Activated CD4-positive, alpha-beta memory T cell treated with anti-CD3 and anti-CD28 coated beads, Interleukin-2, amount 10 ng/mL, durations not matched to agents 7 days and 5 days (primary cell): ENCODE measurements at regions not wholly inside any gene's neighbourhood (a gene's known extent, or its start where the extent isn't known, plus 50 kb on each side); places are given as distances from the start of the nearest gene placed in this dataset.

ENCODE experiments used
- CTCF ChIA-PET: fragments of 350-600 bp; sonication (Branson Sonifier 250); formaldehyde crosslinking; loops from one replicate; lab custom pipeline; 2021; ENCODE audit warnings: antibody characterized with exemption, inconsistent platforms; lab: Charles Lee
- POLR2A ChIA-PET: fragments of 350-600 bp; sonication (Branson Sonifier 250); formaldehyde crosslinking; loops from one replicate; lab custom pipeline; 2021; ENCODE audit warnings: antibody characterized with exemption; lab: Charles Lee
- DNase-seq: peaks from one replicate; pipeline ENCODE4 v3.0.0-alpha.2; 2020
- H3K27ac Mint-ChIP-seq: one replicate; pipeline ENCODE4 v1.8.0; 2021; ENCODE audit warnings: mild to moderate bottlenecking, mixed read lengths
- H3K27me3 Mint-ChIP-seq: one replicate; pipeline ENCODE4 v1.8.0; 2021; ENCODE audit warnings: mixed read lengths
- H3K36me3 Mint-ChIP-seq: one replicate; pipeline ENCODE4 v1.8.0; 2021; ENCODE audit warnings: low read depth, mixed read lengths
- H3K4me1 Mint-ChIP-seq: one replicate; pipeline ENCODE4 v1.8.0; 2021; ENCODE audit warnings: mixed read lengths
- H3K4me3 Mint-ChIP-seq: one replicate; pipeline ENCODE4 v1.8.0; 2021; ENCODE audit warnings: mild to moderate bottlenecking, mixed read lengths
- H3K9me3 Mint-ChIP-seq: one replicate; pipeline ENCODE4 v1.8.0; 2021; ENCODE audit warnings: mixed read lengths

DNA sequence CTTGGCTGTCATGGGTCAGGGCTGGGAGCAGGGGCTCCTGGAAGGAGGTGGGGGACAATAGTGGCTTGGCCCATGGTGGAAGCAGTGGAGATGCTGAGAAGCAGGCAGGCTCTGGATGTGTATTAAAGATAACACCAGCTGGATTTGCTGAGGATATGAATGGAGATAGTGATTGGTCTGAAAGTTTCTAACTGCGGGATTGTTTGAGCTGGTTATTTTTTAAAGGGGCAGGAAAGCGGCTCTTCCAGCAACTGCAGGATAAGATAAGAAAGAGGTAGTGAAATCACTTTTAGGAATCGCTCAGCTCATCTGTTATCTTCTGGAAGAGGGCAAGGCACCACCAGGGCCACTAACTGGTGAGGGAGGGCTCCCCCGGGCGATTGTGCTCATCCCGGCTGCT lies 125.5 kb downstream of the TENT4A start:
- CTCF ChIA-PET, result interaction anchor here (2.1 kb wide), 1 partner anchor 18 kb away, joined by 6 read pairs; no protein-coding TSS in a partner anchor
- no peak overlapping the region for H3K4me3 Mint-ChIP-seq
- no peak for DNase-seq
- H3K36me3 Mint-ChIP-seq, result peaks cover 3% of the 10 kb centered on the region
- POLR2A ChIA-PET, result no interaction called here
- no peaks in the 10 kb centered on the region for H3K9me3 Mint-ChIP-seq
- H3K27ac Mint-ChIP-seq, result no peak overlapping the region
- peaks cover 12% of the 10 kb centered on the region for H3K4me1 Mint-ChIP-seq
- peaks cover 17% of the 10 kb centered on the region for H3K27me3 Mint-ChIP-seq

GRCh38 chr5:6840136-6840793 lies 127.0 kb downstream of the TENT4A start:
- no peak for DNase-seq
- no peaks in the 10 kb centered on the region for H3K36me3 Mint-ChIP-seq
- H3K27me3 Mint-ChIP-seq, result peaks cover 21% of the 10 kb centered on the region
- no peak overlapping the region for H3K27ac Mint-ChIP-seq
- no peak overlapping the region for H3K4me3 Mint-ChIP-seq
- H3K4me1 Mint-ChIP-seq, result peaks cover 3% of the 10 kb centered on the region
- CTCF ChIA-PET, result no interaction called here
- H3K9me3 Mint-ChIP-seq, result no peaks in the 10 kb centered on the region
- POLR2A ChIA-PET, result no interaction called here

GRCh38 chr5:6843335-6843734 lies 130.1 kb downstream of the TENT4A start:
- CTCF ChIA-PET, result no interaction called here
- H3K9me3 Mint-ChIP-seq, result no peaks in the 10 kb centered on the region
- POLR2A ChIA-PET, result no interaction called here
- H3K4me3 Mint-ChIP-seq, result no peak overlapping the region
- peaks cover 25% of the 10 kb centered on the region for H3K27me3 Mint-ChIP-seq
- no peak overlapping the region for H3K27ac Mint-ChIP-seq
- DNase-seq, result no peak
- H3K4me1 Mint-ChIP-seq, result peaks cover 9% of the 10 kb centered on the region
- H3K36me3 Mint-ChIP-seq, result no peaks in the 10 kb centered on the region

GRCh38 chr5:6843821-6844220 lies 130.6 kb downstream of the TENT4A start:
- Mint-ChIP-seq H3K4me3 (no peak overlapping the region), H3K4me1 (peaks cover 14% of the 10 kb centered on the region), H3K36me3 (no peaks in the 10 kb centered on the region), H3K27me3 (peaks cover 21% of the 10 kb centered on the region), H3K9me3 (no peaks in the 10 kb centered on the region), H3K27ac (no peak overlapping the region)
- POLR2A ChIA-PET, result no interaction called here
- CTCF ChIA-PET, result no interaction called here
- DNase-seq, result no peak

DNA sequence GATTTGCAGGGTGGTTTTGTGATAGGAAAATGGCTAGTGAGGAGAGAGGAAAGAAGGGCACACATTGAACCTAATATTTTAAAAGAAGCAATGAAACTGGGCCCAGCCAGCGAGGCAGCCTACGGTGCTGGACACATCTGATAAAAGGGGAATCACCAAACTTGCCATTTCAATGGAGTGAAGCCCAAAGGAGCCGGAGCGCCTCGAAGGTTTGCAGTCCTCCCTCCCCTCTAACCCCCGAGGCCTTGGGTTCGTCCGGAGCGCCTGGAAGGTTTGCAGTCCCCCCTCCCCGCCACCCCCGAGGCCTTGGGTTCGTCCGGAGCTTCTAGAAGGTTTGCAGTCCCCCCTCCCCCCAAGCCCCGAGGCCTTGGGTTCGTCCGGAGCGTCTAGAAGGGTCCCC lies 132.6 kb downstream of the TENT4A start:
- Mint-ChIP-seq H3K4me1 (peaks cover 14% of the 10 kb centered on the region), H3K9me3 (no peaks in the 10 kb centered on the region), H3K4me3 (no peak overlapping the region), H3K36me3 (no peaks in the 10 kb centered on the region), H3K27ac (no peak overlapping the region), H3K27me3 (peaks cover 17% of the 10 kb centered on the region)
- DNase-seq, result no peak
- CTCF ChIA-PET, result no interaction called here
- POLR2A ChIA-PET, result no interaction called here

- Mint-ChIP-seq H3K4me1 (peaks cover 14% of the 10 kb centered on the region), H3K27me3 (peaks cover 13% of the 10 kb centered on the region), H3K36me3 (no peaks in the 10 kb centered on the region), H3K27ac (peak overlapping the region; percentile 49), H3K4me3 (no peak overlapping the region), H3K9me3 (peaks cover 14% of the 10 kb centered on the region)
- ChIA-PET POLR2A (no interaction called here), CTCF (no interaction called here)
- no peak for DNase-seq
Measured at GRCh38 chr5:6847870-6848269, 134.6 kb downstream of the TENT4A start.

DNA sequence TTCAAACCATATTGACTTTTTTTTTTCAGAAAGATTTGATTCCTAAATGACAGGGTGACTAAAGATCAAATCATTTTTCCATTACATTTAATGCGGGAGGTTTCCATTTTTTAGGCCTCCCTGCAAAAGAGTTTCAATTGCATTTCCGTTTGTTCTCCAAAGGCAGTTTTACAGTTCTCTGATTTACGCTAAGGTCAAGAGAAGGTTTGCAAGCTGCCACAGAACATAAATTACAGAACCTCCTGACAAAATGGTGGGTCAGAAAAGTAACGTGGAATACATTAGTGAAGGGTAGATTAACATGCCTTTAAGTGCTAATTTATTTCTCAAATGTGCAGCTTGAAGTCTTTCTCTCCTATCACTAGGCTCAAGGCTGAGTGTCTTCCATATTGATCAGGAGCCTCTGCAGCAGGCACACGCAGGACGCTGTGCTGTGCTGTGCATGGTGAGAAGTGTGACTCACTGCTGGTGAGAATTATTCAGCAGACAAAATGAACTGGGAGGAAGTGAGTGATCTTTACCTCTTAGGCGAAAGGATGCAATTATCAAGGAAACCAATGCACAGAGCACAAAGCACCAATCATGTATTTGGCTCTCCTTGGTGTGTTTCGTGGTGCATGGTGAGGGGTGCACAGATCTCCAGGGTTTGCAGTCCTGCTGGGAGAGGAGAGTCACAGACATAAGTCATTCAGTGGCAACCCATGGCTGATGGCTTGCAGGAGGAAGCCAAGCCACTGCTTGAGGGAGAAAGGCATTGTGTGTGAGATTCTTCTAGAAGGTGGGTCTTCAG lies 136.3 kb downstream of the TENT4A start:
- peaks cover 7% of the 10 kb centered on the region for H3K27me3 Mint-ChIP-seq
- no peak overlapping the region for H3K4me3 Mint-ChIP-seq
- H3K36me3 Mint-ChIP-seq, result peaks cover 3% of the 10 kb centered on the region
- no peak for DNase-seq
- H3K9me3 Mint-ChIP-seq, result peaks cover 17% of the 10 kb centered on the region
- peaks cover 14% of the 10 kb centered on the region for H3K4me1 Mint-ChIP-seq
- H3K27ac Mint-ChIP-seq, result no peak overlapping the region
- CTCF ChIA-PET, result no interaction called here
- POLR2A ChIA-PET, result interaction anchor here (0.7 kb wide), 1 partner anchor 30 kb away, joined by 3 read pairs; no protein-coding TSS in a partner anchor

- ChIA-PET POLR2A (no interaction called here), CTCF (no interaction called here)
- Mint-ChIP-seq H3K9me3 (peaks cover 17% of the 10 kb centered on the region), H3K36me3 (peaks cover 3% of the 10 kb centered on the region), H3K27ac (no peak overlapping the region), H3K4me3 (no peak overlapping the region), H3K27me3 (peaks cover 7% of the 10 kb centered on the region), H3K4me1 (peaks cover 14% of the 10 kb centered on the region)
- no peak for DNase-seq
Measured at GRCh38 chr5:6850106-6850432, 136.8 kb downstream of the TENT4A start.

DNA sequence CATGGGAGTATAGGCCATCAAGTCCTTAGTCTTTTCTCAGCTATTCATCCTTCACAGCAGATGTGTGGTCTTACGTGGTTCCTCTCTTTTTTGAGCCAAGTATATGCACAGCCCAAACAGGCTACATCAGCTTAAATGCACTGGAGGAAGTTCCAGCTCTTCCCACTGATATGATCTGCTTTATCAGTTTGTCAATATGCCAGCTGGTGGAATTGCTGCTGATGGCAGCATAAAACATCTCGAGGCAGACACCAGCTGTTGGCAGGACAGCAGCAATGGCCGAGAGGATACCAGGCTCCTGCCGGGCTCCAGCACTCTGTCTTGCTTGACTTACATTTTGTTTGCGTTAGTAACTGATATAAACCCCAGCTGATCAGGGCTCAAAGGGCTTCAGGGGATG lies 143.4 kb downstream of the TENT4A start:
- H3K4me3 Mint-ChIP-seq, result no peak overlapping the region
- no peaks in the 10 kb centered on the region for H3K27me3 Mint-ChIP-seq
- peaks cover 3% of the 10 kb centered on the region for H3K4me1 Mint-ChIP-seq
- peaks cover 16% of the 10 kb centered on the region for H3K9me3 Mint-ChIP-seq
- CTCF ChIA-PET, result no interaction called here
- H3K27ac Mint-ChIP-seq, result no peak overlapping the region
- H3K36me3 Mint-ChIP-seq, result peaks cover 3% of the 10 kb centered on the region
- POLR2A ChIA-PET, result no interaction called here
- no peak for DNase-seq

DNA sequence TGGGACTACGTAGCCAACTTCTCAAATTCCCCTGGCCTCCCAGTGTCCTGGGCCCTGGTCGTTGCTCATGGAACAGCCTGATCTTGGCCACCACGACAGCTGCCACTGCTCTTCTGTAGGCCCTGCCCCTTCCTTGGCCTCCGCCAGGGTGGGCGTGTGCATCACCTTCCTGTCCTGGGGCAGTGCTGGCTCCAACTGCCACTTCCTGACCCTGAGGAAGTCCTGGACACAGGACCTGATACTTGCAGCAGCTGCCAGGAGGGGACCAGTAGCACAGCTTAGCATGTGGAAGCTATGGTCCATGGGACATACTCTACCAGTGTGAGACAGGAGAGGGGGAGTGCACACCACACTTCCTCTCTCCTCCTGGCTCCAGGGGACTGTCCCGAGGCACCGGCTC lies 145.2 kb downstream of the TENT4A start:
- H3K27me3 Mint-ChIP-seq, result peaks cover 4% of the 10 kb centered on the region
- no peaks in the 10 kb centered on the region for H3K36me3 Mint-ChIP-seq
- ChIA-PET POLR2A (no interaction called here), CTCF (no interaction called here)
- DNase-seq, result no peak
- H3K4me3 Mint-ChIP-seq, result no peak overlapping the region
- peaks cover 3% of the 10 kb centered on the region for H3K4me1 Mint-ChIP-seq
- H3K9me3 Mint-ChIP-seq, result peaks cover 2% of the 10 kb centered on the region
- H3K27ac Mint-ChIP-seq, result no peak overlapping the region

GRCh38 chr5:6859023-6859422 lies 145.8 kb downstream of the TENT4A start:
- peaks cover 7% of the 10 kb centered on the region for H3K27me3 Mint-ChIP-seq
- H3K4me1 Mint-ChIP-seq, result peaks cover 3% of the 10 kb centered on the region
- no peak for DNase-seq
- no peak overlapping the region for H3K4me3 Mint-ChIP-seq
- peaks cover 2% of the 10 kb centered on the region for H3K9me3 Mint-ChIP-seq
- POLR2A ChIA-PET, result no interaction called here
- CTCF ChIA-PET, result no interaction called here
- H3K36me3 Mint-ChIP-seq, result no peaks in the 10 kb centered on the region
- H3K27ac Mint-ChIP-seq, result no peak overlapping the region

GRCh38 chr5:6859951-6860638 lies 146.9 kb downstream of the TENT4A start:
- Mint-ChIP-seq H3K27ac (no peak overlapping the region), H3K9me3 (peaks cover 2% of the 10 kb centered on the region), H3K4me3 (no peak overlapping the region), H3K36me3 (no peaks in the 10 kb centered on the region), H3K27me3 (peaks cover 7% of the 10 kb centered on the region), H3K4me1 (peaks cover 3% of the 10 kb centered on the region)
- POLR2A ChIA-PET, result no interaction called here
- DNase-seq, result no peak
- CTCF ChIA-PET, result no interaction called here

GRCh38 chr5:6861036-6861435 lies 147.8 kb downstream of the TENT4A start:
- ChIA-PET POLR2A (no interaction called here), CTCF (no interaction called here)
- H3K4me1 Mint-ChIP-seq, result peaks cover 3% of the 10 kb centered on the region
- no peak overlapping the region for H3K4me3 Mint-ChIP-seq
- DNase-seq, result no peak
- H3K9me3 Mint-ChIP-seq, result peaks cover 2% of the 10 kb centered on the region
- no peaks in the 10 kb centered on the region for H3K36me3 Mint-ChIP-seq
- H3K27ac Mint-ChIP-seq, result no peak overlapping the region
- peaks cover 7% of the 10 kb centered on the region for H3K27me3 Mint-ChIP-seq
